SK-N-SH (cell line): ENCODE measurements at regions not wholly inside any gene's neighbourhood (a gene's known extent, or its start where the extent isn't known, plus 50 kb on each side); places are given as distances from the start of the nearest gene placed in this dataset.

Experiments used
- EP300 ChIP-seq, 2 experiments: IDR thresholded peaks; 2 replicates each; pipeline versions ENCODE4 v1.4.0 to v1.6.1; 2012; ENCODE audit warnings: borderline replicate concordance in 1 of 2, low read depth in 1 of 2, low read length in 1 of 2
- JUND ChIP-seq: IDR thresholded peaks from 2 replicates; pipeline ENCODE4 v1.4.0; 2012
- POLR2AphosphoS5 ChIP-seq: IDR thresholded peaks from 2 replicates; pipeline ENCODE4 v1.6.1; 2012; ENCODE audit warnings: low read depth, low read length
- RAD21 ChIP-seq: IDR thresholded peaks from 2 replicates; pipeline ENCODE4 v1.6.1; 2012; ENCODE audit warnings: mild to moderate bottlenecking, low read length
- RCOR1 ChIP-seq: fragments of 150-350 bp; IDR thresholded peaks from 2 replicates; pipeline ENCODE4 v1.6.1; 2017; ENCODE audit warnings: antibody characterized with exemption, low read length
- SIN3A ChIP-seq: IDR thresholded peaks from 2 replicates; pipeline ENCODE4 v1.6.1; 2012; ENCODE audit warnings: low read depth, mild to moderate bottlenecking, low read length, moderate library complexity, borderline replicate concordance
- TEAD4 ChIP-seq: IDR thresholded peaks from 2 replicates; pipeline ENCODE4 v1.4.0; 2012; ENCODE audit warnings: mild to moderate bottlenecking, borderline replicate concordance; ENCODE audit not compliant: insufficient read depth
- YY1 ChIP-seq: IDR thresholded peaks from 2 replicates; pipeline ENCODE4 v1.4.0; 2012; ENCODE audit warnings: low read depth, mild to moderate bottlenecking
- TF ChIP-seq, protein P1 (sequence below): IDR thresholded peaks from 2 replicates; pipeline ENCODE4 v1.4.0; 2012; ENCODE audit warnings: low read depth, borderline replicate concordance
- TF ChIP-seq, protein P2 (sequence below): fragments of 200-600 bp; sonication (generic); IDR thresholded peaks from 2 replicates; pipeline ENCODE4 v1.6.1; 2017; ENCODE audit warnings: antibody characterized with exemption, mild to moderate bottlenecking, moderate library complexity
- TF ChIP-seq, protein P3 (sequence below): IDR thresholded peaks from 2 replicates; pipeline ENCODE4 v1.6.1; 2012; ENCODE audit warnings: mild to moderate bottlenecking, low read depth, low read length, moderate library complexity
- TF ChIP-seq, protein P4 (sequence below): IDR thresholded peaks from 2 replicates; pipeline ENCODE4 v1.4.0; 2012; ENCODE audit warnings: low read depth, borderline replicate concordance

DNA sequence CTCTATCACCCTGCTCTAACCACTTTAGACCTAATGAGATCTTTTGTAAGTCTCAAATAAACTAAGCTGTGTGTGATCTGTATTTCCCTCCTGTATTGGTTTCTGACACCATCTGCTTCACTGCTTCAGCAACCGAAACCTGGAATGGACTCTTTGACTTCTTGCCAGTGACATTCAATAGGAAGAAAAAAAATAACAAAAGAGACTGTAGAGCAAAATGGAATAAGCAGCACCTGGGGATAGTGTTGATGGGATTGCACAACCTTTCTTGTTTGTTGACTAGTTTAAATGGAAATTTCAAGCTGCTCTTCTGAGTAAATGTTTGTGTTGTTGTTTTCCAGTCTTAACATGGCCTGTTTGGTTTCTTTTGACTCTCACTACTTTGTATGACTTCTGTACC is 888.6 kb upstream of the SEL1L start:
- TF ChIP-seq JUND (no peak), RAD21 (no peak), SIN3A (no peak), EP300 (IDR thresholded peaks at IDR 0.05; ENCODE audit: borderline replicate concordance in 1 of 2, low read depth in 1 of 2, low read length in 1 of 2) (no peak), YY1 (no peak), POLR2AphosphoS5 (no peak), TEAD4 (no peak), RCOR1 (no peak)
- TF ChIP-seq, protein P1, sequence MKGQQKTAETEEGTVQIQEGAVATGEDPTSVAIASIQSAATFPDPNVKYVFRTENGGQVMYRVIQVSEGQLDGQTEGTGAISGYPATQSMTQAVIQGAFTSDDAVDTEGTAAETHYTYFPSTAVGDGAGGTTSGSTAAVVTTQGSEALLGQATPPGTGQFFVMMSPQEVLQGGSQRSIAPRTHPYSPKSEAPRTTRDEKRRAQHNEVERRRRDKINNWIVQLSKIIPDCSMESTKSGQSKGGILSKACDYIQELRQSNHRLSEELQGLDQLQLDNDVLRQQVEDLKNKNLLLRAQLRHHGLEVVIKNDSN: no peak
- TF ChIP-seq, protein P2, sequence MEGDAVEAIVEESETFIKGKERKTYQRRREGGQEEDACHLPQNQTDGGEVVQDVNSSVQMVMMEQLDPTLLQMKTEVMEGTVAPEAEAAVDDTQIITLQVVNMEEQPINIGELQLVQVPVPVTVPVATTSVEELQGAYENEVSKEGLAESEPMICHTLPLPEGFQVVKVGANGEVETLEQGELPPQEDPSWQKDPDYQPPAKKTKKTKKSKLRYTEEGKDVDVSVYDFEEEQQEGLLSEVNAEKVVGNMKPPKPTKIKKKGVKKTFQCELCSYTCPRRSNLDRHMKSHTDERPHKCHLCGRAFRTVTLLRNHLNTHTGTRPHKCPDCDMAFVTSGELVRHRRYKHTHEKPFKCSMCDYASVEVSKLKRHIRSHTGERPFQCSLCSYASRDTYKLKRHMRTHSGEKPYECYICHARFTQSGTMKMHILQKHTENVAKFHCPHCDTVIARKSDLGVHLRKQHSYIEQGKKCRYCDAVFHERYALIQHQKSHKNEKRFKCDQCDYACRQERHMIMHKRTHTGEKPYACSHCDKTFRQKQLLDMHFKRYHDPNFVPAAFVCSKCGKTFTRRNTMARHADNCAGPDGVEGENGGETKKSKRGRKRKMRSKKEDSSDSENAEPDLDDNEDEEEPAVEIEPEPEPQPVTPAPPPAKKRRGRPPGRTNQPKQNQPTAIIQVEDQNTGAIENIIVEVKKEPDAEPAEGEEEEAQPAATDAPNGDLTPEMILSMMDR: no peak
- TF ChIP-seq, protein P3, sequence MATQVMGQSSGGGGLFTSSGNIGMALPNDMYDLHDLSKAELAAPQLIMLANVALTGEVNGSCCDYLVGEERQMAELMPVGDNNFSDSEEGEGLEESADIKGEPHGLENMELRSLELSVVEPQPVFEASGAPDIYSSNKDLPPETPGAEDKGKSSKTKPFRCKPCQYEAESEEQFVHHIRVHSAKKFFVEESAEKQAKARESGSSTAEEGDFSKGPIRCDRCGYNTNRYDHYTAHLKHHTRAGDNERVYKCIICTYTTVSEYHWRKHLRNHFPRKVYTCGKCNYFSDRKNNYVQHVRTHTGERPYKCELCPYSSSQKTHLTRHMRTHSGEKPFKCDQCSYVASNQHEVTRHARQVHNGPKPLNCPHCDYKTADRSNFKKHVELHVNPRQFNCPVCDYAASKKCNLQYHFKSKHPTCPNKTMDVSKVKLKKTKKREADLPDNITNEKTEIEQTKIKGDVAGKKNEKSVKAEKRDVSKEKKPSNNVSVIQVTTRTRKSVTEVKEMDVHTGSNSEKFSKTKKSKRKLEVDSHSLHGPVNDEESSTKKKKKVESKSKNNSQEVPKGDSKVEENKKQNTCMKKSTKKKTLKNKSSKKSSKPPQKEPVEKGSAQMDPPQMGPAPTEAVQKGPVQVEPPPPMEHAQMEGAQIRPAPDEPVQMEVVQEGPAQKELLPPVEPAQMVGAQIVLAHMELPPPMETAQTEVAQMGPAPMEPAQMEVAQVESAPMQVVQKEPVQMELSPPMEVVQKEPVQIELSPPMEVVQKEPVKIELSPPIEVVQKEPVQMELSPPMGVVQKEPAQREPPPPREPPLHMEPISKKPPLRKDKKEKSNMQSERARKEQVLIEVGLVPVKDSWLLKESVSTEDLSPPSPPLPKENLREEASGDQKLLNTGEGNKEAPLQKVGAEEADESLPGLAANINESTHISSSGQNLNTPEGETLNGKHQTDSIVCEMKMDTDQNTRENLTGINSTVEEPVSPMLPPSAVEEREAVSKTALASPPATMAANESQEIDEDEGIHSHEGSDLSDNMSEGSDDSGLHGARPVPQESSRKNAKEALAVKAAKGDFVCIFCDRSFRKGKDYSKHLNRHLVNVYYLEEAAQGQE: no peak
- TF ChIP-seq, protein P4, sequence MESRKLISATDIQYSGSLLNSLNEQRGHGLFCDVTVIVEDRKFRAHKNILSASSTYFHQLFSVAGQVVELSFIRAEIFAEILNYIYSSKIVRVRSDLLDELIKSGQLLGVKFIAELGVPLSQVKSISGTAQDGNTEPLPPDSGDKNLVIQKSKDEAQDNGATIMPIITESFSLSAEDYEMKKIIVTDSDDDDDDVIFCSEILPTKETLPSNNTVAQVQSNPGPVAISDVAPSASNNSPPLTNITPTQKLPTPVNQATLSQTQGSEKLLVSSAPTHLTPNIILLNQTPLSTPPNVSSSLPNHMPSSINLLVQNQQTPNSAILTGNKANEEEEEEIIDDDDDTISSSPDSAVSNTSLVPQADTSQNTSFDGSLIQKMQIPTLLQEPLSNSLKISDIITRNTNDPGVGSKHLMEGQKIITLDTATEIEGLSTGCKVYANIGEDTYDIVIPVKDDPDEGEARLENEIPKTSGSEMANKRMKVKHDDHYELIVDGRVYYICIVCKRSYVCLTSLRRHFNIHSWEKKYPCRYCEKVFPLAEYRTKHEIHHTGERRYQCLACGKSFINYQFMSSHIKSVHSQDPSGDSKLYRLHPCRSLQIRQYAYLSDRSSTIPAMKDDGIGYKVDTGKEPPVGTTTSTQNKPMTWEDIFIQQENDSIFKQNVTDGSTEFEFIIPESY: no peak
